ENCODE measurements at regions not wholly inside any gene's neighbourhood (a gene's known extent, or its start where the extent isn't known, plus 50 kb on each side); places are given as distances from the start of the nearest gene placed in this dataset.

- no peak for TF ChIP-seq EZH2 (IDR thresholded peaks at IDR 0.05; ENCODE audit: insufficient read depth, poor library complexity, severe bottlenecking)
- no peak for TF ChIP-seq EZH2phosphoT487 (IDR thresholded peaks at IDR 0.05; ENCODE audit: insufficient read depth, low read depth)
Measured at GRCh38 chr10:8405596-8405995, 351.1 kb downstream of the GATA3 start.
